Activated CD4-positive, alpha-beta memory T cell treated with anti-CD3 and anti-CD28 coated beads for 36 hours (primary cell): ENCODE measurements at regions not wholly inside any gene's neighbourhood (a gene's known extent, or its start where the extent isn't known, plus 50 kb on each side); places are given as distances from the start of the nearest gene placed in this dataset.
"Not testable (repeated sequence)": the region's sequence is repeated elsewhere in the genome, so short reads cannot be mapped to it uniquely, and the experiment has no call there.

Source experiments
- CTCF ChIA-PET: fragments of 350-600 bp; sonication (Branson Sonifier 250); formaldehyde crosslinking; loops from one replicate; lab custom pipeline; 2021; ENCODE audit warnings: antibody characterized with exemption, inconsistent platforms; lab: Charles Lee
- POLR2A ChIA-PET: fragments of 350-600 bp; sonication (Branson Sonifier 250); formaldehyde crosslinking; loops from one replicate; lab custom pipeline; 2021; ENCODE audit warnings: antibody characterized with exemption; lab: Charles Lee
- DNase-seq: peaks from one replicate; pipeline ENCODE4 v3.0.0-alpha.2; 2020
- H3K27ac Mint-ChIP-seq: one replicate; pipeline ENCODE4 v1.8.0; 2021; ENCODE audit warnings: mixed read lengths
- H3K27me3 Mint-ChIP-seq: one replicate; pipeline ENCODE4 v1.8.0; 2021; ENCODE audit warnings: mixed read lengths
- H3K36me3 Mint-ChIP-seq: one replicate; pipeline ENCODE4 v1.8.0; 2021; ENCODE audit warnings: mixed read lengths
- H3K4me1 Mint-ChIP-seq: one replicate; pipeline ENCODE4 v1.8.0; 2021; ENCODE audit warnings: low read depth, mixed read lengths
- H3K4me3 Mint-ChIP-seq: one replicate; pipeline ENCODE4 v1.8.0; 2021; ENCODE audit warnings: mild to moderate bottlenecking, mixed read lengths
- H3K9me3 Mint-ChIP-seq: one replicate; pipeline ENCODE4 v1.8.0; 2021; ENCODE audit warnings: mixed read lengths
- intact Hi-C: fragments of 100-400 bp; cut with micrococcal nuclease; formaldehyde crosslinking; loops from one replicate; pipeline ENCODE4 v1.15.1; 2023

GRCh38 chr1:196030455-196030854 is 577.8 kb downstream of the KCNT2 start:
- Mint-ChIP-seq H3K27ac (no peak overlapping the region), H3K36me3 (no peaks in the 10 kb centered on the region), H3K27me3 (no peaks in the 10 kb centered on the region), H3K4me1 (no peaks in the 10 kb centered on the region), H3K9me3 (no peaks in the 10 kb centered on the region), H3K4me3 (no peak overlapping the region)
- ChIA-PET CTCF (interaction anchor here (0.6 kb wide), 1 partner anchor 254 kb away, joined by 3 read pairs; no protein-coding TSS in a partner anchor), POLR2A (no interaction called here)
- intact Hi-C loops = no loop called here
- DNase-seq = no peak

- Mint-ChIP-seq H3K4me3 (no peak overlapping the region), H3K9me3 (no peaks in the 10 kb centered on the region), H3K27me3 (no peaks in the 10 kb centered on the region), H3K27ac (no peak overlapping the region), H3K36me3 (no peaks in the 10 kb centered on the region), H3K4me1 (no peaks in the 10 kb centered on the region)
- ChIA-PET POLR2A (no interaction called here), CTCF (no interaction called here)
- intact Hi-C loops = no loop called here
- DNase-seq = no peak
These were observed 578.8 kb downstream of the KCNT2 start for GRCh38 chr1:196029410-196029809.

- Mint-ChIP-seq H3K27me3 (no peaks in the 10 kb centered on the region), H3K4me3 (no peak overlapping the region), H3K9me3 (no peaks in the 10 kb centered on the region), H3K4me1 (no peaks in the 10 kb centered on the region), H3K27ac (no peak overlapping the region), H3K36me3 (no peaks in the 10 kb centered on the region)
- CTCF ChIA-PET = interaction anchor here (0.6 to 0.7 kb wide), 2 partner anchors 11 to 878 kb away, joined by 3 read pairs; no protein-coding TSS in a partner anchor
- DNase-seq = no peak
- POLR2A ChIA-PET = no interaction called here
- intact Hi-C loops = no loop called here
These were observed 581.1 kb downstream of the KCNT2 start for GRCh38 chr1:196027127-196027526.

- H3K4me3 Mint-ChIP-seq, POLR2A ChIA-PET, H3K4me1 Mint-ChIP-seq, H3K27ac Mint-ChIP-seq, intact Hi-C loops, H3K36me3 Mint-ChIP-seq, H3K9me3 Mint-ChIP-seq, DNase-seq, CTCF ChIA-PET, H3K27me3 Mint-ChIP-seq: not testable (repeated sequence)
These were observed 587.1 kb downstream of the KCNT2 start for GRCh38 chr1:196021174-196021573.

GRCh38 chr1:196009362-196009761 is 598.9 kb downstream of the KCNT2 start:
- Mint-ChIP-seq H3K4me1 (no peaks in the 10 kb centered on the region), H3K27ac (no peak overlapping the region), H3K27me3 (no peaks in the 10 kb centered on the region), H3K4me3 (no peak overlapping the region), H3K36me3 (no peaks in the 10 kb centered on the region), H3K9me3 (no peaks in the 10 kb centered on the region)
- no peak for DNase-seq
- ChIA-PET CTCF (no interaction called here), POLR2A (no interaction called here)
- intact Hi-C loops = no loop called here

- intact Hi-C loops = no loop called here
- no peak overlapping the region for H3K4me3 Mint-ChIP-seq
- DNase-seq = no peak
- no peaks in the 10 kb centered on the region for H3K9me3 Mint-ChIP-seq
- H3K4me1 Mint-ChIP-seq = no peaks in the 10 kb centered on the region
- no peak overlapping the region for H3K27ac Mint-ChIP-seq
- POLR2A ChIA-PET = no interaction called here
- H3K27me3 Mint-ChIP-seq = no peaks in the 10 kb centered on the region
- CTCF ChIA-PET = no interaction called here
- no peaks in the 10 kb centered on the region for H3K36me3 Mint-ChIP-seq
These were observed 600.5 kb downstream of the KCNT2 start for GRCh38 chr1:196007763-196008162.

GRCh38 chr1:196005426-196005825 is 602.8 kb downstream of the KCNT2 start:
- POLR2A ChIA-PET = no interaction called here
- H3K9me3 Mint-ChIP-seq = no peaks in the 10 kb centered on the region
- CTCF ChIA-PET = no interaction called here
- H3K27me3 Mint-ChIP-seq = no peaks in the 10 kb centered on the region
- no peak overlapping the region for H3K27ac Mint-ChIP-seq
- no peak for DNase-seq
- H3K4me1 Mint-ChIP-seq = no peaks in the 10 kb centered on the region
- H3K4me3 Mint-ChIP-seq = no peak overlapping the region
- H3K36me3 Mint-ChIP-seq = no peaks in the 10 kb centered on the region
- intact Hi-C loops = no loop called here

GRCh38 chr1:196004388-196004787 is 603.9 kb downstream of the KCNT2 start:
- H3K36me3 Mint-ChIP-seq, H3K9me3 Mint-ChIP-seq, CTCF ChIA-PET, POLR2A ChIA-PET, DNase-seq, H3K4me1 Mint-ChIP-seq, H3K4me3 Mint-ChIP-seq, H3K27ac Mint-ChIP-seq, H3K27me3 Mint-ChIP-seq, intact Hi-C loops: not testable (repeated sequence)

GRCh38 chr1:196002906-196003305 is 605.3 kb downstream of the KCNT2 start:
- Mint-ChIP-seq H3K27me3 (no peaks in the 10 kb centered on the region), H3K9me3 (no peaks in the 10 kb centered on the region), H3K36me3 (no peaks in the 10 kb centered on the region), H3K4me3 (no peak overlapping the region), H3K4me1 (no peaks in the 10 kb centered on the region), H3K27ac (no peak overlapping the region)
- intact Hi-C loops = no loop called here
- ChIA-PET POLR2A (no interaction called here), CTCF (no interaction called here)
- DNase-seq = no peak

GRCh38 chr1:196002296-196002695 is 605.9 kb downstream of the KCNT2 start:
- CTCF ChIA-PET, DNase-seq, H3K27ac Mint-ChIP-seq, H3K4me3 Mint-ChIP-seq, H3K27me3 Mint-ChIP-seq, H3K36me3 Mint-ChIP-seq, intact Hi-C loops, H3K4me1 Mint-ChIP-seq, POLR2A ChIA-PET, H3K9me3 Mint-ChIP-seq: not testable (repeated sequence)

GRCh38 chr1:196001188-196001587 is 607.1 kb downstream of the KCNT2 start:
- Mint-ChIP-seq H3K27ac (no peak overlapping the region), H3K36me3 (no peaks in the 10 kb centered on the region), H3K4me3 (no peak overlapping the region), H3K4me1 (no peaks in the 10 kb centered on the region), H3K9me3 (no peaks in the 10 kb centered on the region), H3K27me3 (no peaks in the 10 kb centered on the region)
- no peak for DNase-seq
- POLR2A ChIA-PET = no interaction called here
- CTCF ChIA-PET = no interaction called here
- intact Hi-C loops = no loop called here

GRCh38 chr1:195999022-195999421 is 609.2 kb downstream of the KCNT2 start:
- no peak for DNase-seq
- no peaks in the 10 kb centered on the region for H3K9me3 Mint-ChIP-seq
- H3K4me1 Mint-ChIP-seq = no peaks in the 10 kb centered on the region
- H3K27me3 Mint-ChIP-seq = no peaks in the 10 kb centered on the region
- H3K27ac Mint-ChIP-seq = no peak overlapping the region
- intact Hi-C loops = no loop called here
- H3K36me3 Mint-ChIP-seq = no peaks in the 10 kb centered on the region
- no peak overlapping the region for H3K4me3 Mint-ChIP-seq
- ChIA-PET POLR2A (no interaction called here), CTCF (no interaction called here)

GRCh38 chr1:195981448-195982139 is 626.6 kb downstream of the KCNT2 start:
- no peaks in the 10 kb centered on the region for H3K27me3 Mint-ChIP-seq
- POLR2A ChIA-PET = no interaction called here
- no peaks in the 10 kb centered on the region for H3K36me3 Mint-ChIP-seq
- DNase-seq = no peak
- H3K4me1 Mint-ChIP-seq = no peaks in the 10 kb centered on the region
- no peaks in the 10 kb centered on the region for H3K9me3 Mint-ChIP-seq
- H3K4me3 Mint-ChIP-seq = no peak overlapping the region
- CTCF ChIA-PET = no interaction called here
- no peak overlapping the region for H3K27ac Mint-ChIP-seq
- intact Hi-C loops = no loop called here
